NCI-H1694 treated with DMSO at 0.1 percent for 48 hours (cell line): ENCODE measurements at regions not wholly inside any gene's neighbourhood (a gene's known extent, or its start where the extent isn't known, plus 50 kb on each side); places are given as distances from the start of the nearest gene placed in this dataset.

Source experiments
- DNase-seq: peaks from one replicate; lab custom pipeline; 2025; lab: John Stamatoyannopoulos, UW

- DNase-seq: peak; percentile 36
Measured at GRCh38 chr12:94714378-94715114, 64.2 kb upstream of the TMCC3 start.

GRCh38 chr12:94712815-94713515, 62.6 kb upstream of the TMCC3 start:
- peak; percentile 76 for DNase-seq

DNA sequence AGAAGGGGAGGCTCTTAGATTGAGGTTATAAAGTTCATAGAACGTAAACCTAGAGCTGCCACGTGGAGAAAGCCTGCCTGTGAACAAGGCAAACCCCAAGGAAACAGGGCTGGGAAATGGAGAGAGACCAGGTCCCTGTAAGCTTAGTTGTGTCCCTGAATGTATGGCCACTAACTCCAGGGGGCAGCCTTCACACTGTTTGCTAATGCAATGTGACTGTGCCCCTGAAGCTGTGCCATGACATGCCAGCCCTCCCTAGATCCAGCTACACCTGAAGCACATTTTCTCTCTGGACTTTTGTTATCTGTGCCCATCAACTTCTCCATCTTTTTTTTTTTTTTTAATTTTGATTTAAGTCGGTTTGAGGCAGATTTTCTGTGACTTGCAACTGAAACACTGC, 60.6 kb upstream of the TMCC3 start:
- DNase-seq: peak; percentile 26

DNA sequence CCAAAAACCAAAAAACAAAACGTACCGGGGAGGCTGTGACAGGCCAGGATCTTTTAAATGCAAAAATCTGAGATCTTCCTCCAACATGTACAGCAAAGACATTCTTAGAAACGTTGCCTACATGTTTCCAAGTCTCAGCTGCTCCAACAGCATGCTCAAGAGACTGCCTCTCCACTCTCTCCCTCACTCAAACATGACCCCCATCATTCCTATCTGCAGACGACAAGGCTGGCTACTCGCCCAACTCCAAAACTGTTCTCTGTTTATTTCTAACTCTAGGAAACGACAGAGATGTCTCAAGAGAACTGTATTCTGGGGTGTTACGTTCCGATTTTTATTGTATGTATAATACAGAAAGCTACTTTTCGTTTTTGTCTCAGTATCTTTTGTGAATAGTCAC, 57.5 kb upstream of the TMCC3 start:
- DNase-seq: no peak

- no peak for DNase-seq
Measured at GRCh38 chr12:94707036-94707435, 56.7 kb upstream of the TMCC3 start.

DNA sequence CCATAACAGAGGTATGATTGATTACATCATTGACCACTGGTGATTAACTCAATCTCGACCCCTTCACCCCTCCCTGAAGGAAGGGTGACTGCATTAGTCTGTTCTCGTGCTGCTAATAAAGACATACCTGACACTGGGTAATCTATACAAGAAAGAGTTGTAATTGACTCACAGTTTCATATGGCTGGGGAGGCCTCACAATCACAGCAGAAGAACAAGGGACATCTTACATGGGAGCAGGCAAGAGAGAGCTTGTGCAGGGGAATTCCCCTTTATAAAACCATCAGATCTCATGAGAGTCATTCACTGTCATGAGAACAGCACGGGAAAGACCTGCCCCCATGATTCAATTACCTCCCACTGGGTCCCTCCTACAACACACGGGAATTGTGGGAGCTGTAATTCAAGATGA, 55.9 kb upstream of the TMCC3 start:
- no peak for DNase-seq

- no peak for DNase-seq
Measured at GRCh38 chr12:94705676-94706075, 55.3 kb upstream of the TMCC3 start.

GRCh38 chr12:94704452-94705306, 54.3 kb upstream of the TMCC3 start:
- DNase-seq: no peak

DNA sequence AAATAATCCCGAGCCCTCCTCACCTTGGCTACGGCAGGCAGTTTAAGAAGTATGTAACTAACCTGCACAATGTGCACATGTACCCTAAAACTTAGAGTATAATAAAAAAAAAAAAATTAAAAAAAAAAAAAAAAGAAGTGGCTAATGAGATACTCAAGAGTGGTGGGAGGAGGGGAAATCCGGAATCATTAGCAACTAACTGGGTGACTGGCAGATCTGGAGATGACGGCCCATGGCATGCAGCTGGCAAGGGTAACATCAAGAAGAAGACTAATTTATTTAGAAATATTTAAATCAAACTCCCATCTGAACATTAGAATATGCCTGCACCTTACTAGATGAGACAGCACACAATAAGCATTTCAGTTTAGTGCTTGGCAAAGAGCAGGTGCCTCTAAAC, 52.3 kb upstream of the TMCC3 start:
- DNase-seq: no peak

DNA sequence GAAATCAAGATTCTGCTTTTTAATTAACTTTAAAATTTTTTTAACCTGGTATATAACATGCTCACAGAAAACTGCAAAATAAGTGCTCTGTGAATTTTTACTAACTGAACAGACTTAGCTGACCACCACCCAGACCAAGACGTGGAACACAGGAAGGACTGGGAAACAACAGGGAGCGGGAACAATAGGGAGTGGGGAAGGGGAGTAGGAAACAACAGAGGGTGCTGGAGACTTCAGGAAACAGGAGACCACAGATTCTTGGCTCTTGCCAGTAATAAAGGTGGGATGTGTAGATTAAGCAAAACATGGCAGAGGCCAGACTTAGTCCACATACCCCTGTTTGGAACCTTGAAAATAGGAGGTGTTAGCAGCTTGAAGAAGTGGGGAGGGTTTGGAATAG, 51.4 kb upstream of the TMCC3 start:
- no peak for DNase-seq

DNA sequence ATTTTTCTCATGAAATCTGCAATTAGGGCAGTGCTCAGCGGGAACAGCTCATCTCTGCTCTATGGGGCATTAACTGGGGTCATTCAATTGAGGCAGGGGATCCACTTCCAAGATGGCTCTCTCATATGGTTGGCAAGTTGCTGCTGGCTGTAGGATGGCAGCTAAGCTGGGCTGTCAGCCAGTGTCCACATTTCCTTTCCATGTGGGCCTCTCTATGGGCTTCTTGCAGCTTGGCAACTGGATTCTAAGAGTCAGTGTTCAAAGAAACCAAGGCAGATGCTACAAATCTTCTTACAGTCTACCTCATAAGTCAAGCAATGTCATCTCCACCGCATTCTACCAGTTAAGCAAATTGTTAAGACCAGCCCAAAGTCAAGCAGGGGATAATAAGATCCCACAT, 50.3 kb upstream of the TMCC3 start:
- DNase-seq: no peak
